MCF 10A (cell line): ENCODE measurements at regions not wholly inside any gene's neighbourhood (a gene's known extent, or its start where the extent isn't known, plus 50 kb on each side); places are given as distances from the start of the nearest gene placed in this dataset.

Experiments
- BruUV-seq: library from RNA; stranded (reverse); fragments of 400-500 nt; replicated peaks from 2 replicates; lab custom pipeline; 2021; lab: Mats Ljungman, UMichigan
- CTCF ChIA-PET: fragments of 300-600 bp; sonication (Branson Sonifier 250); formaldehyde crosslinking; extraction: SDS; loops from one replicate; lab custom pipeline; 2021; ENCODE audit warnings: antibody characterized with exemption, inconsistent platforms; lab: Yijun Ruan, JAX
- POLR2A ChIA-PET: fragments of 300-600, 350-650 bp; sonication (Branson Sonifier 250); formaldehyde crosslinking; extraction: SDS; loops from one replicate; lab custom pipeline; 2020; ENCODE audit warnings: antibody characterized with exemption, inconsistent platforms; lab: Yijun Ruan, JAX
- DNase-seq: peaks from one replicate; pipeline ENCODE4 v3.0.0-alpha.2; 2018; ENCODE audit not compliant: unreplicated experiment
- H3K27ac Mint-ChIP-seq: one replicate; pipeline ENCODE4 v1.8.0; 2022; ENCODE audit warnings: mild to moderate bottlenecking, low read depth, mixed read lengths; ENCODE audit not compliant: unreplicated experiment
- H3K27me3 Mint-ChIP-seq: one replicate; pipeline ENCODE4 v1.8.0; 2022; ENCODE audit warnings: mixed read lengths; ENCODE audit not compliant: insufficient read depth, unreplicated experiment
- H3K36me3 Mint-ChIP-seq: one replicate; pipeline ENCODE4 v1.8.0; 2022; ENCODE audit warnings: mild to moderate bottlenecking, moderate library complexity, mixed read lengths; ENCODE audit not compliant: insufficient read depth, unreplicated experiment
- H3K4me1 Mint-ChIP-seq: one replicate; pipeline ENCODE4 v1.8.0; 2022; ENCODE audit warnings: mixed read lengths; ENCODE audit not compliant: insufficient read depth, unreplicated experiment
- H3K4me3 Mint-ChIP-seq: one replicate; pipeline ENCODE4 v1.8.0; 2022; ENCODE audit warnings: mild to moderate bottlenecking, moderate library complexity, mixed read lengths; ENCODE audit not compliant: unreplicated experiment
- H3K9me3 Mint-ChIP-seq: one replicate; pipeline ENCODE4 v1.8.0; 2022; ENCODE audit warnings: mixed read lengths; ENCODE audit not compliant: unreplicated experiment
- intact Hi-C: fragments of 100-400 bp; cut with micrococcal nuclease; formaldehyde crosslinking; loops from 2 replicates; pipeline ENCODE4 v1.14.1; 2022
- TF ChIP-seq, protein P1 (sequence below): fragments of 200-600 bp; IDR thresholded peaks from one replicate; pipeline ENCODE4 v1.8.0; 2022; ENCODE audit warnings: antibody characterized with exemption, mild to moderate bottlenecking; ENCODE audit not compliant: unreplicated experiment

DNA sequence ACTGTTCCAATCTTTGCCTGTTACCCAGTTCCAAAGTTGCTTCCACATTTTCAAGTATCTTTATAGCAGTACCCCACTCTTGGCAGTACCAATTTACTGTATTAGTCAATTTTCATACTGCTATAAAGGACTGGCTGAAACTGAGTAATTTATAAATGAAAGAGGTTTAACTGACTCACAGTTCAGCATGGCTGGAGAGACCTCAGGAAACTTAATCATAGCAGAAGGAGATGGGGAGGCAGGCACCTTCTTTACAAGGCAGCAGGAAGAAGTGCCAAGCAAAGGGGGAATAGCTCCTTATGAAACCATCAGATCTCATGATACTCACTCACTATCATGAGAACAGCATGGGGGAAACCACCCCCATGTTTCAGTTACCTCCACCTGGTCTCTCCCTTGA lies 215.0 kb downstream of the SNAPC1 start:
- H3K9me3 Mint-ChIP-seq, result peaks cover 7% of the 10 kb centered on the region
- no TSS peak for BruUV-seq

DNA sequence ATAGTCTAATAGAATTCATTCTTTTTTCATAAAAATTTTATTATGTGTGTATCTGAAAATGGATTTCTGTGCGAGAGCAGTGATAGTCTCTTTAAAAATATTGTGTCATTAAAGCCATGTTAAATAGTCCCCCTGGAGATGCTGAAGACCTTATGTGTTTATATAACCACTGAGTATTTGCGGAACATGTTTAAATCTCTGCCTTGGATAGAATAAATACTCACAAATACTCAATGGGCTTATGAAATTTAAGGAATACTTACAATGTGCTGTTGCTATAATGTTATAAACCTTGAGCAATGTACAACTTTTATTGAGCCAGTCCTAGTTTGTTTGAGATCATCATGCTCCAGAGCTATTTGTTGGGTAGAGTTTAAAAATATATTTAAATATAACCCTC lies 226.0 kb downstream of the SNAPC1 start:
- no peak overlapping the region for H3K27ac Mint-ChIP-seq
- intact Hi-C loops, result no loop called here
- POLR2A ChIA-PET, result no interaction called here
- H3K4me1 Mint-ChIP-seq, result no peaks in the 10 kb centered on the region
- no peaks in the 10 kb centered on the region for H3K36me3 Mint-ChIP-seq
- H3K27me3 Mint-ChIP-seq, result no peaks in the 10 kb centered on the region
- CTCF ChIA-PET, result no interaction called here
- no peak for DNase-seq
- BruUV-seq, result no TSS peak
- H3K9me3 Mint-ChIP-seq, result no peaks in the 10 kb centered on the region
- TF ChIP-seq, protein P1, sequence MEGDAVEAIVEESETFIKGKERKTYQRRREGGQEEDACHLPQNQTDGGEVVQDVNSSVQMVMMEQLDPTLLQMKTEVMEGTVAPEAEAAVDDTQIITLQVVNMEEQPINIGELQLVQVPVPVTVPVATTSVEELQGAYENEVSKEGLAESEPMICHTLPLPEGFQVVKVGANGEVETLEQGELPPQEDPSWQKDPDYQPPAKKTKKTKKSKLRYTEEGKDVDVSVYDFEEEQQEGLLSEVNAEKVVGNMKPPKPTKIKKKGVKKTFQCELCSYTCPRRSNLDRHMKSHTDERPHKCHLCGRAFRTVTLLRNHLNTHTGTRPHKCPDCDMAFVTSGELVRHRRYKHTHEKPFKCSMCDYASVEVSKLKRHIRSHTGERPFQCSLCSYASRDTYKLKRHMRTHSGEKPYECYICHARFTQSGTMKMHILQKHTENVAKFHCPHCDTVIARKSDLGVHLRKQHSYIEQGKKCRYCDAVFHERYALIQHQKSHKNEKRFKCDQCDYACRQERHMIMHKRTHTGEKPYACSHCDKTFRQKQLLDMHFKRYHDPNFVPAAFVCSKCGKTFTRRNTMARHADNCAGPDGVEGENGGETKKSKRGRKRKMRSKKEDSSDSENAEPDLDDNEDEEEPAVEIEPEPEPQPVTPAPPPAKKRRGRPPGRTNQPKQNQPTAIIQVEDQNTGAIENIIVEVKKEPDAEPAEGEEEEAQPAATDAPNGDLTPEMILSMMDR, result no peak
- no peak overlapping the region for H3K4me3 Mint-ChIP-seq

More for the DNA sequence above, 215.0 kb downstream of the SNAPC1 start:
- CTCF ChIA-PET, result no interaction called here
- TF ChIP-seq, protein P1, result no peak
- Mint-ChIP-seq H3K4me1 (peaks cover 7% of the 10 kb centered on the region), H3K27me3 (no peaks in the 10 kb centered on the region), H3K4me3 (no peak overlapping the region), H3K27ac (no peak overlapping the region), H3K36me3 (no peaks in the 10 kb centered on the region)
- intact Hi-C loops, result no loop called here
- DNase-seq, result no peak
- POLR2A ChIA-PET, result no interaction called here

DNA sequence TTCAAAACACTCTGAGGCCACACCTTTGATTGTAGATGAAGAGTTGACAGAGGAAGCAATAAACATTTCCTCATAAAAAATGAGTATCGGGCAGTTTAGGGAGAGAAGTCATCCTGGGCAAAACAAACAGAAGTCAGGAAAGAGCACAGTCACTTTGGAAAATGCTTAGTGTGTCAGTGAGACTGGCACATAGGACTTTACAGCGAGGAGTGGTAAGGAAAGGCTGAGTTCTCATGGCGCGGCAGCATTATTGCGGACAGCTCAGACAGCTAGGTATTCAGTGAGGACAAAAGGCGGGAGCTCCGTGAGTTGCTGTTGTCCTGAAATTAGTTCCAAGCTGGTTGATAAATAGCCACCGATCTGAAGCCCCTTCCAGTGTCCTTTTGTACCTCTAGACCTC lies 229.9 kb downstream of the SNAPC1 start:
- Mint-ChIP-seq H3K9me3 (no peaks in the 10 kb centered on the region), H3K27me3 (no peaks in the 10 kb centered on the region), H3K36me3 (no peaks in the 10 kb centered on the region), H3K4me3 (no peak overlapping the region), H3K27ac (no peak overlapping the region), H3K4me1 (no peaks in the 10 kb centered on the region)
- CTCF ChIA-PET, result no interaction called here
- intact Hi-C loops, result no loop called here
- no TSS peak for BruUV-seq
- no peak for DNase-seq
- POLR2A ChIA-PET, result interaction anchor here (0.7 kb wide), 1 partner anchor 50 kb away, joined by 4 read pairs; no protein-coding TSS in a partner anchor
- TF ChIP-seq, protein P1, result no peak

DNA sequence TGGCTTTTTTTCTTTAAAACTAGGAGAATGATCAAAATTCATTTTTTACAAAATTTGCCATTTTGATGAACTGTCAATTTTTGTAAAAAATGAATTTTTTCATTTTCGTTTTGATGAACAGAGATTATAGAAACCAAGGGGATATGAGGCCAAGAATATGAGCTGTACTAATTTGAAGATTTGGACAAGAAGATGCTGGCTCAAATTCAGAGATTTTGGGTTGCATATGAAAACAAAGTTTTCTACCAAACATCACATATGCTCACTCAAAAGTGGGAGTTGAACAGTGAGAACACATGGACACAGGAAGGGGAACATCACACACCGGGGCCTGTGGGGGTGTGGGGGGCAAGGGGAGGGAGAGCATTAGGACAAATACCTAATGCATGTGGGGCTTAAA lies 230.7 kb downstream of the SNAPC1 start:
- TF ChIP-seq, protein P1, result no peak
- ChIA-PET CTCF (no interaction called here), POLR2A (interaction anchor here (0.7 to 1.0 kb wide), 2 partner anchors 67 to 1909 kb away, joined by 3 read pairs; no protein-coding TSS in a partner anchor)
- Mint-ChIP-seq H3K4me3 (no peak overlapping the region), H3K36me3 (no peaks in the 10 kb centered on the region), H3K27ac (no peak overlapping the region), H3K9me3 (no peaks in the 10 kb centered on the region), H3K27me3 (no peaks in the 10 kb centered on the region), H3K4me1 (no peaks in the 10 kb centered on the region)
- no TSS peak for BruUV-seq
- DNase-seq, result no peak
- intact Hi-C loops, result no loop called here
